ENCODE measurements at regions not wholly inside any gene's neighbourhood (a gene's known extent, or its start where the extent isn't known, plus 50 kb on each side); places are given as distances from the start of the nearest gene placed in this dataset.

DNA sequence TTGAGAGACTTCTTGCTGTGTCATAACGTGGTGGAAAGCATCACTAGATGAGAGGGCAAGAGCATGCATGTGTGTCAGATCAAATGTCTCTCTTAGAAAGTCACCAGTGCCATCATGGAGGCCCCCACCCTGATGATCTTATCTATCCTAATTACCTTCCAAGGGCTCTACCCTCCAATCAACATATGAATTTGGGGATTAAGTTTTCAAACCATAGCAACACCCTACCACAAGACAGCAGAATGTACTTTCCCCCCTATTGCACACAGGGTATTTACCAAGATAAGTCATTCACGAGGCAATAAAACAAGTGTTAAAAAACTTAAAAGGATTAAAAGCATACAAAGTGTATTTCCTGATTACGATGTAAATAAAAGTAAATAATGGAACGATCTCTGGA is 515.6 kb downstream of the LMO4 start:
- TF ChIP-seq, protein P1, sequence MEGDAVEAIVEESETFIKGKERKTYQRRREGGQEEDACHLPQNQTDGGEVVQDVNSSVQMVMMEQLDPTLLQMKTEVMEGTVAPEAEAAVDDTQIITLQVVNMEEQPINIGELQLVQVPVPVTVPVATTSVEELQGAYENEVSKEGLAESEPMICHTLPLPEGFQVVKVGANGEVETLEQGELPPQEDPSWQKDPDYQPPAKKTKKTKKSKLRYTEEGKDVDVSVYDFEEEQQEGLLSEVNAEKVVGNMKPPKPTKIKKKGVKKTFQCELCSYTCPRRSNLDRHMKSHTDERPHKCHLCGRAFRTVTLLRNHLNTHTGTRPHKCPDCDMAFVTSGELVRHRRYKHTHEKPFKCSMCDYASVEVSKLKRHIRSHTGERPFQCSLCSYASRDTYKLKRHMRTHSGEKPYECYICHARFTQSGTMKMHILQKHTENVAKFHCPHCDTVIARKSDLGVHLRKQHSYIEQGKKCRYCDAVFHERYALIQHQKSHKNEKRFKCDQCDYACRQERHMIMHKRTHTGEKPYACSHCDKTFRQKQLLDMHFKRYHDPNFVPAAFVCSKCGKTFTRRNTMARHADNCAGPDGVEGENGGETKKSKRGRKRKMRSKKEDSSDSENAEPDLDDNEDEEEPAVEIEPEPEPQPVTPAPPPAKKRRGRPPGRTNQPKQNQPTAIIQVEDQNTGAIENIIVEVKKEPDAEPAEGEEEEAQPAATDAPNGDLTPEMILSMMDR (IDR thresholded peaks at IDR 0.05), result no peak
- no peak for TF ChIP-seq POLR2A (IDR thresholded peaks at IDR 0.05)
